Renal cortical epithelial cell (primary cell): ENCODE measurements at regions not wholly inside any gene's neighbourhood (a gene's known extent, or its start where the extent isn't known, plus 50 kb on each side); places are given as distances from the start of the nearest gene placed in this dataset.
"Not testable (repeated sequence)": the region's sequence is repeated elsewhere in the genome, so short reads cannot be mapped to it uniquely, and the experiment has no call there.

ENCODE experiments used
- DNase-seq: peaks from one replicate; pipeline ENCODE4 v3.0.0-alpha.2; 2011; ENCODE audit warnings: low read depth

- peak; percentile 6 for DNase-seq
Measured at GRCh38 chr16:19980632-19981265, 92.9 kb downstream of the GPR139 start.

GRCh38 chr16:19979638-19980037 lies 94.1 kb downstream of the GPR139 start:
- no peak for DNase-seq

- DNase-seq = no peak
Measured at GRCh38 chr16:19974607-19975006, 90.0 kb upstream of the GPRC5B start.

GRCh38 chr16:19972111-19972510 lies 87.5 kb upstream of the GPRC5B start:
- no peak for DNase-seq

- DNase-seq = no peak
Measured at GRCh38 chr16:19968891-19969683, 84.4 kb upstream of the GPRC5B start.

GRCh38 chr16:19967963-19968362 lies 83.3 kb upstream of the GPRC5B start:
- no peak for DNase-seq

- DNase-seq = no peak
Measured at GRCh38 chr16:19967561-19967960, 82.9 kb upstream of the GPRC5B start.

GRCh38 chr16:19963301-19963700 lies 78.7 kb upstream of the GPRC5B start:
- DNase-seq = no peak

GRCh38 chr16:19960183-19960582 lies 75.5 kb upstream of the GPRC5B start:
- DNase-seq = no peak

- DNase-seq = no peak
Measured at GRCh38 chr16:19959736-19960135, 75.1 kb upstream of the GPRC5B start.

- DNase-seq = not testable (repeated sequence)
Measured at GRCh38 chr16:19955896-19956295, 71.2 kb upstream of the GPRC5B start.

- DNase-seq = not testable (repeated sequence)
Measured at GRCh38 chr16:19955084-19955483, 70.4 kb upstream of the GPRC5B start.

GRCh38 chr16:19948186-19949104 lies 63.8 kb upstream of the GPRC5B start:
- no peak for DNase-seq

GRCh38 chr16:19945934-19946333 lies 61.3 kb upstream of the GPRC5B start:
- DNase-seq = no peak

- DNase-seq = no peak
Measured at GRCh38 chr16:19940195-19940594, 55.5 kb upstream of the GPRC5B start.

- DNase-seq = no peak
Measured at GRCh38 chr16:19939553-19939952, 54.9 kb upstream of the GPRC5B start.

- DNase-seq = no peak
Measured at GRCh38 chr16:19938536-19938935, 53.9 kb upstream of the GPRC5B start.

- DNase-seq = no peak
Measured at GRCh38 chr16:19936441-19936840, 51.8 kb upstream of the GPRC5B start.

- no peak for DNase-seq
Measured at GRCh38 chr16:19935694-19936093, 51.0 kb upstream of the GPRC5B start.
